ENCODE measurements at regions not wholly inside any gene's neighbourhood (a gene's known extent, or its start where the extent isn't known, plus 50 kb on each side); places are given as distances from the start of the nearest gene placed in this dataset.
"Not testable (repeated sequence)": the region's sequence is repeated elsewhere in the genome, so short reads cannot be mapped to it uniquely, and the experiment has no call there.

GRCh38 chr11:97909614-97910399 is 1110.9 kb upstream of the CNTN5 start:
- DNase-seq: no peak

GRCh38 chr11:97912629-97913028 is 1108.1 kb upstream of the CNTN5 start:
- no peak for DNase-seq

- not testable (repeated sequence) for DNase-seq
These were observed 1097.8 kb upstream of the CNTN5 start for GRCh38 chr11:97922933-97923332.

GRCh38 chr11:97934572-97935208 is 1086.1 kb upstream of the CNTN5 start:
- DNase-seq: no peak

GRCh38 chr11:97937501-97937900 is 1083.2 kb upstream of the CNTN5 start:
- DNase-seq: no peak

- no peak for DNase-seq
These were observed 1082.0 kb upstream of the CNTN5 start for GRCh38 chr11:97938789-97939188.

GRCh38 chr11:97943493-97943892 is 1077.3 kb upstream of the CNTN5 start:
- no peak for DNase-seq

GRCh38 chr11:97948793-97949192 is 1072.0 kb upstream of the CNTN5 start:
- no peak for DNase-seq

- DNase-seq: no peak
These were observed 1065.2 kb upstream of the CNTN5 start for GRCh38 chr11:97955595-97955994.

GRCh38 chr11:97956904-97957303 is 1063.8 kb upstream of the CNTN5 start:
- DNase-seq: no peak

- no peak for DNase-seq
These were observed 1059.3 kb upstream of the CNTN5 start for GRCh38 chr11:97961431-97961830.

GRCh38 chr11:97962758-97963157 is 1058.0 kb upstream of the CNTN5 start:
- DNase-seq: no peak

GRCh38 chr11:97963528-97964331 is 1057.0 kb upstream of the CNTN5 start:
- no peak for DNase-seq

GRCh38 chr11:97964332-97965004 is 1056.3 kb upstream of the CNTN5 start:
- DNase-seq: no peak

GRCh38 chr11:97965849-97966646 is 1054.7 kb upstream of the CNTN5 start:
- no peak for DNase-seq

- no peak for DNase-seq
These were observed 1053.8 kb upstream of the CNTN5 start for GRCh38 chr11:97966901-97967300.

GRCh38 chr11:97968071-97968470 is 1052.7 kb upstream of the CNTN5 start:
- DNase-seq: no peak

- no peak for DNase-seq
These were observed 1048.0 kb upstream of the CNTN5 start for GRCh38 chr11:97972731-97973130.

- DNase-seq: no peak
These were observed 1047.3 kb upstream of the CNTN5 start for GRCh38 chr11:97973352-97973857.

GRCh38 chr11:97974798-97975498 is 1045.8 kb upstream of the CNTN5 start:
- no peak for DNase-seq

- no peak for DNase-seq
These were observed 1043.0 kb upstream of the CNTN5 start for GRCh38 chr11:97977726-97978125.
